NAMALWA (cell line): ENCODE measurements at regions not wholly inside any gene's neighbourhood (a gene's known extent, or its start where the extent isn't known, plus 50 kb on each side); places are given as distances from the start of the nearest gene placed in this dataset.
"Not testable (repeated sequence)": the region's sequence is repeated elsewhere in the genome, so short reads cannot be mapped to it uniquely, and the experiment has no call there.

Experiments
- DNase-seq: peaks from one replicate; pipeline ENCODE4 v3.0.0-alpha.2; 2015; ENCODE audit warnings: low spot score

DNA sequence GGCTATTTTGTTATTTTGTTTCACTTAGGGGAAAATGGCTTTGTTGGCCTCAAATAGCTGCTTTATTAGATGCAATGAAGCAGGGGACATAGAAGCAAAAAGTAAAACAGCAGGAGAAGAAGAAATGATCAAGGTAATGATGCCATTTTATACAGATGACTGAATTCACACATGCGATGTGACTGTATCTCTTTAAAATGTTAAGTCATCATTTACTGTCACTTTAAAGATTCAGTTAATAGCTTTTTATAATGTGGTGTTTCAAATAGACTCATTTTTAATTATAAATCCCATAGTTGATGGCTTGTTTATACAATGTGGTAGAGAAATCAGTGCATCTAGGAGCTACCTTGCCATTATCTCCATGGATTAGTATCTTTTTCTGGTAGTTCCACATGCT lies 863.9 kb upstream of the DEFB115 start:
- DNase-seq = not testable (repeated sequence)

DNA sequence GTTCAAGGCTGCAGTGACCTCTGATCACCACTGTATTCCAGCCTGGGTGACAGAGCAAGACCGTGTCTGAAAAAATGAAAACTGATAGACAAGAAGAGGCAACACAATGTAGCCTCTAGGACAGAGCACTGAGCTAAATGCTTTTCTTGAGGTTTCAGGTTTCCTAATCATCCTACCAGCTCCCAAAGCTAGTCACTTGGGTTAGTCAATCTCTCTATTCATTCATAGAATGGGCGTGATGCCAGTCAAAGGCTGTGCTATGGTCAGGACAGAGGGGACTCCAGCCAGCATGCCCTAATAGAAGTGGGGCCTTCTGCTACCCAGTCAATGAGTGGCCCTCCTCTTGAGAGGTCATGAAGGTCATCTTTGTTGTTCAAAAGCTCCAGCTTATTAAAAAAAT lies 860.4 kb upstream of the DEFB115 start:
- not testable (repeated sequence) for DNase-seq

DNA sequence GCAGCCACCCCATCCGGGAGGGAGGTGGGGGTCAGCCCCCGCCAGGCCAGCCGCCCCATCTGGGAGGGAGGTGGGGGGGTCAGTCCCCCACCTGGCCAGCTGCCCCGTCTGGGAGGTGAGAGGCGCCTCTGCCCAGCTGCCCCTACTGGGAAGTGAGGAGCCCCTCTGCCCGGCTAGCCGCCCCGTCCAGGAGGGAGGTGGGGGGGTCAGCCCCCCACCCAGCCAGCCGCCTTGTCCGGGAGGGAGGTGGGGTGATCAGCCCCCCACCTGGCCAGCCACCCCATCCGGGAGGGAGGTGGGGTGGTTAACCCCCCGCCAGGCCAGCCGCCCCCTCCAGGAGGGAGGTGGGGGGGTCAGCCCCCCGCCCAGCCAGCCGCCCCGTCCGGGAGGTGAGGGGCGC lies 852.4 kb upstream of the DEFB115 start:
- DNase-seq = not testable (repeated sequence)

DNA sequence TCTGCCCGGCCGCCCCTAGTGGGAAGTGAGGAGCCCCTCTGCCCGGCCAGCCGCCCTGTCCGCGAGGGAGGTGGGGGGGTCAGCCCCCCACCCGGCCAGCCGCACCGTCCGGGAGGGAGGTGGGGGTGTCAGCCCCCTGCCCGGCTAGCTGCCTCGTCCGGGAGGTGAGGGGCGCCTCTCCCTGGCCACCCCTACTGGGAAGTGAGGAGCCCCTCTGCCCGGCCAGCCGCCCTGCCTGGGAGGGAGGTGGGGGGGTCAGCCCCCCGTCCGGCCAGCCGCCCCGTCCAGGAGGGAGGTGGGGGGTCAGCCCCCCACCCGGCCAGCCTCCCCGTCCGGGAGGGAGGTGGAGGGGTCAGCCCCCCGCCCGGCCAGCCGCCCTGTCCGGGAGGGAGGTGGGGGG lies 851.9 kb upstream of the DEFB115 start:
- not testable (repeated sequence) for DNase-seq

DNA sequence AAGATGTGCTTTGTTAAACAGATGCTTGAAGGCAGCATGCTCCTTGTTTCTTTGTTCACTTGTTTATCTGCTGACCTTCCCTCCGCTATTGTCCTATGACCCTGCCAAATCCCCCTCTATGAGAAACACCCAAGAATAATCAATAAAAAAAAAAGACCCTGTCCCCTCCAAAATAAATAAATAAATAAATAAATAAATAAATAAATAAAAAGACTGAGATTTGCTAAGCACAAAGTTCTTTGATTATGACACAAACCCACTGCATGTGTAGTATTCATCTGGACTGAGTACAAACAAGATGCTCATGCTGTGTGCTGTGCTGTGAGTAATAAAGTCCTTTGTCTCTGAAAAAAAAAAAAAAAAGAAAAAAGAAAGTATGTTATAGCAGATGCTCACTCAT lies 851.1 kb upstream of the DEFB115 start:
- not testable (repeated sequence) for DNase-seq

DNA sequence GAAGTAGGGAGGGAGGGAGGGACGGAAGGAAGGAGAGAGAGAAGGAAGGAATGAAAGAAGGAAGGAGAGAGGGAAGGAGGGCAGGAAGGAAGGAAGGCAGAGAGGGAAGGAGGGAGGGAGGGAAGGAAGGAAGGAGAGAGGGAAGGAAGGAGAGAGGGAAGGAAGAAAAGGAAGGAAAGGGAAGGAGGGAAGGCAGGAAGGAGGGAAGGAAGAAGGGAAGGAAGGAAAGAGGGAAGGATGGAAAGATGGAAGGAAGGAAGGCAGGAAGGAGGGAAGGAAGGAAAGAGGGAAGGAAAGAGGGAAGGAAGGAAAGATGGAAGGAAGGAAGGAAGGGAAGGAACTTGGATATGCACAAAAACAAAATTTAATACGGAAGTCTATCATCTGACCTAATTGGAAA lies 844.5 kb upstream of the DEFB115 start:
- no peak for DNase-seq

DNA sequence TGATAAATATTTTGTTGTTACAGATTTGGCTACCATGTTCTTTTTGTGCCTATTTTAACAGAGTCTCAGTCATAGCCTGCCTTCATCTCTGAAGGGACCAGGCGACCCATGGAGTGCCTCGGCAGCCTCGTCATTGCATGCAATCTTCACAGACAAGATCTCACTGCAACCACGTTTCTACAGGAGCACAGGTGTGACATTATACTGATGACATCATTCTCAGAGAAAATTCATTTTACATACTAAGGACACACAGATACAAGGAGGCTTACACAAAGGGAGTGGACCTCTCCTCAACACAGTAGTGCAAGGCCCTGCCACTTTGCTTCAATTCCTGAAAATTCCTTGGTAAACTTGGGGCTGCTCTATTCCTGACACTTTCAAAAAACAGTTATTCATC lies 840.1 kb upstream of the DEFB115 start:
- DNase-seq = not testable (repeated sequence)

DNA sequence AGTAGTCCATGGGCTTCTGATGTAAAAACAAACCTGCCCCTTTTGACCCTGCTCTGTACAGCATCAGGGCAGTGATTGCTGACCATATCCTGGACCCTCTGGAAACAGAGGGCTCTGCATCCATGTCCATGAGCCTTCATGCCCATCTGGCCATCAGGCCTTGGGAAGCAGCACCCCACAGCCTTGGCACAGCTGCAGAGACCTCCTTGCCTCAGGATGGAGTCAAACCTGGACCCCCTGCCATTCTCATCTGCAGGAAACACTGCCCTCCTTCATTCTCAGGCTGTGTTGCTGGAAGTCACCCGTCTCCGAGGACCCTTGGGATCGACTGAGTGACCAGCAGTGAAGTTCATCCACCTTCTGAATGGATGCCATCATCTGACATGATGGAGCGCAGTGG lies 839.1 kb upstream of the DEFB115 start:
- not testable (repeated sequence) for DNase-seq

DNA sequence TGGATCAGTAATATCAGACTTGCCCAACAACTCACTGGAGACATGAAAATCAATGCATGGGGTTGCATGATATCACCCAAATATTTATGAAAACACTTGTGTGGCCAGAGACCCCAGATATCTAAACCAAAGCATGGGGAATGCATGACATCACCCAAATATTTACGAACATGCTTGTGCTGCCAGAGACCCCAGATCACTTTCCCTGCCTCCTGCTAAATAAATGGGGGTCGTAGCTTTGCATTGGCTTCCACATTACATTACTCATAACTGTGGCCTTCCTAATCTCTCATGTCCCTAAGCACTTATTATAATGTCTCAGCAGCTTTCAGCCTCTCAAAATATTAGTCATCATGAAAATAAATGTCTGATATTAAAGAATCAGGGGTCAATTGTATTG lies 838.0 kb upstream of the DEFB115 start:
- DNase-seq = no peak

DNA sequence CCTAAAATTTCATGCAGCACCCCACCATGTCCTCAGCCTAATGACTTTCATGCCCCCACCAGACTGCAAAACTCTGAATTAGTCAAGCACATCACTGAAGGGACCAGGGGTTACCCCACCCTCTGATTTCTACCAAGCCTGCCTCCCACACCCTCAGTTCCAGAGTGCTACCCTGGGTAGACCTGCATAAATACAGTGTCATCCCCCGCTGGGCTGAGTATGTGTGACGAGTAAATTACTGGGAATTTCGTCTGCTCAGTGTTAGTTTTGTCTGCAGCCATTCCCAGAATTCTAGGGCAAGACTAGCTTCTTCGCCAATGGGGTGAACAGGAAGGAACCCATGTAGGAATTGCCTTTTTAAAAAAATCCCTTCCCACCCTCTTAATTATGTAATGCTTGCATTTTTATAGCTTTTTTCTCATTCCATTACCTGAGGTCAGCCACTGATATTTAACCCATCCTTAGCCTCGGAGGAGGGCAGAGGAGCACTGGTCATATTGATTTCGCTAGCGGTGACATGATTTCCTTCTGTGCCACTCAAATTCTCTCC lies 837.5 kb upstream of the DEFB115 start:
- not testable (repeated sequence) for DNase-seq
